KBM-7 (cell line): ENCODE measurements at regions not wholly inside any gene's neighbourhood (a gene's known extent, or its start where the extent isn't known, plus 50 kb on each side); places are given as distances from the start of the nearest gene placed in this dataset.

Experiments
- DNase-seq: peaks from one replicate; pipeline ENCODE4 v3.0.0-alpha.2; 2015
- in situ Hi-C: fragments of 300-500 bp; cut with MboI; formaldehyde crosslinking; loops from 2 replicates; pipeline ENCODE4 v1.14.3; 2020; ENCODE audit warnings: low sequenced_read_pairs, low pct_unique_long_range_greater_than_20kb, mixed read lengths

- DNase-seq, result no peak
- in situ Hi-C loops, result no loop called here
Measured at GRCh38 chr4:3830774-3831528, 64.8 kb downstream of the ADRA2C start.

DNA sequence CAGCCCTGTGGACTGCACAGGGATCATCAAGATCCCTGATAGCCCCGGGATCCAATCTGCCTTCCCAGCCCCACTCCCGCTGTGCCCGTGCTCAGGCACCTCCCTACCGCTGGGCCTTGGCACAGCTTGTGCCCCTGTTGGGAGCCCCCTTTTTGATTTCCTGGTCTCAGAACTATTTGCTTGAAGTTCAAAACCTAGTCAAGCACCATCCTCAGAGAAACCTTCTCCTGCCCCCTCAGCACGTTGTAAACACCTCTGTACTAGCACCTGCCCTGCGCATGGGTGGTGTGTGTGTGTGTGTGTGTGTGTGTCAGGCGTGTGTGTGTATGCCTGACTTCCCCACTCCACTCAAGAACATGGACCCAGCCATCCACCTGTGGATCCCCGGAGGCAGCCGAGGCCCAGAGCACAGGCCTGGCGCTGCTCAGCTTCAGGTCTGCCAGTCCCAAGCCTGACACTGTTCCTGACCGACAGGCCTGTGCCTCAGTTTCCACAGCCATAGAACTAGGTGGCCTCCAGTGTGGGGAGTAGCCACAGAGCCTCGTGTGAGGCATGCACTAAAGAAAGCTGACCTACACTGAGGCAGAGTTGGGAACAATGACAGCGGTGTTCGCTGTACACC, 65.5 kb downstream of the ADRA2C start:
- in situ Hi-C loops, result no loop called here
- DNase-seq, result no peak

GRCh38 chr4:3832536-3833220, 66.5 kb downstream of the ADRA2C start:
- DNase-seq, result no peak

DNA sequence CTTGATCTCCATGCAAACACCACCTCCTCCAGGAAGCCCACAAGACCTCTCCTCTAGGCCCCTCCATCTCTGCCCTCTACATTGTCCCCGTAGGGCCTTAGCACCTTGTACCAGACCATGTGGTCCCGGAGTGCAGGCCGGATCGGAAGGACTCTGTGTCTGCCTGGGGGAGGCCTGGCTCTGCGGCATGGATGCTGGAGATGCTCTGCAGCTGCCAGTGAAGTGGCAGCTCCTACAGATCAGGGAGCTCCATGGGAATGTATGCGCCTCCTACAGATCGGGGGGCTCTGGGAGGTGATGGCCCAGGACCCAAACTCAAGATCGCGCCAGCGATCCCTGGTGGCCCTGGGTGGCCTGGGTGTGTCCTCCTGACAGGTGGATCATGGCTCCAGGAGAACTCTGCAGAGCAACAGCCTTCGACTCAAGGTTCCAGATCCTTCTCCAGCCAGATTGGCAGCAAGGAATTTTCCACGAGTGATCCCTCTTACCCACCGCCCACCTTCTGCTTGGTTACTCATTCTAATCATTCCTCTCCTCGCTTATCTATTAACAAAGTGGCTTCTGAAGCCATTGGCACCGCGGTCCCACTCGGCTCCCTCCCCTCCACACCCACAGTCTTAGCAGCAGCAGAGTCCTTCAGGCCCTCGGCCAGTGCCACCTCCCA, 67.3 kb downstream of the ADRA2C start:
- DNase-seq, result no peak
- in situ Hi-C loops, result no loop called here

More at GRCh38 chr4:3832536-3833220, 66.5 kb downstream of the ADRA2C start:
- in situ Hi-C loops, result no loop called here

- in situ Hi-C loops, result no loop called here
- no peak for DNase-seq
Measured at GRCh38 chr4:3834186-3834662, 68.0 kb downstream of the ADRA2C start.

DNA sequence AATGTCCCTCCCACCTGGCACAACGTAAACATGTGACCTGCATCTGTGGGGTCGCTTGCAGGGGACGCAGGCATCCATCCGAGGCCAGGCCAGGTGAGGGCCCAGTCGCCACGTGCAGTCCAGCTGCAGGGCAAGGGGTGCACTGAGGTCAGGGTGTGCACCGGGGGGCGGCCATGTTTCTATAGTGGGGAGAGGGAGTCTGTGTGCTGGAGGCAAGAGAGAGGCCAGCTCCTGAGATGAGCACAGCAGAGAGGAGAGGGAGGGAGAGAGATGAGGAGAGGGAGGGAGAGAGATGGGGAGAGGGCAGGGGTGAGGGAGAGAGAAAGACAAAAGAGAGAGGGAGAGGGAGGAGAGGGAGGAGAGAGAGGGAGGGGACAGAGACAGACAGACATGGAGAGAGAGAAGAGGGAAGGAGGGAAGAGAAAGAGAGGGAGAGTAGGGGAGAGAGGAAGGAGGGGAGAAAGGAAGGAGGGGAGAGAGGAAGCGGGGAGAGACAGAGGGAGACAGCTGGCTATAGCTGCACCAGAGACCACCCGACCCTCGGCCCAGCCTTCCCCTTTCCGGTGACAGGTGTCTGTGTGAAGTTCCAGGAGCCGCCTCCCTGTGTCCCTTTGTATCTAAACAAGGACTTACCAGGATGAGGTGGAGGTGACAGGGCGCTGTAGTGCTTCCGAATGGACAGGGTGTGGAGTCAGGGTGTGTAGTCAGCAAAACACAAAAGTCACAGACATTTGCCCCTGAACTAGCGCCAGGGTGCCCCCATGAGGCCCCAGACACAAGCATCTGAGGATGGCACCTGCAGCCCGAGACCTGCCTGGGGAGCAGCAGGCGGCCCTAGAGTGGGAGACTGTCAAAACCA, 68.7 kb downstream of the ADRA2C start:
- DNase-seq, result no peak
- in situ Hi-C loops, result no loop called here

- in situ Hi-C loops, result no loop called here
- no peak for DNase-seq
Measured at GRCh38 chr4:3835527-3836405, 69.6 kb downstream of the ADRA2C start.

GRCh38 chr4:3836406-3836755, 70.2 kb downstream of the ADRA2C start:
- no peak for DNase-seq
- in situ Hi-C loops, result no loop called here

DNA sequence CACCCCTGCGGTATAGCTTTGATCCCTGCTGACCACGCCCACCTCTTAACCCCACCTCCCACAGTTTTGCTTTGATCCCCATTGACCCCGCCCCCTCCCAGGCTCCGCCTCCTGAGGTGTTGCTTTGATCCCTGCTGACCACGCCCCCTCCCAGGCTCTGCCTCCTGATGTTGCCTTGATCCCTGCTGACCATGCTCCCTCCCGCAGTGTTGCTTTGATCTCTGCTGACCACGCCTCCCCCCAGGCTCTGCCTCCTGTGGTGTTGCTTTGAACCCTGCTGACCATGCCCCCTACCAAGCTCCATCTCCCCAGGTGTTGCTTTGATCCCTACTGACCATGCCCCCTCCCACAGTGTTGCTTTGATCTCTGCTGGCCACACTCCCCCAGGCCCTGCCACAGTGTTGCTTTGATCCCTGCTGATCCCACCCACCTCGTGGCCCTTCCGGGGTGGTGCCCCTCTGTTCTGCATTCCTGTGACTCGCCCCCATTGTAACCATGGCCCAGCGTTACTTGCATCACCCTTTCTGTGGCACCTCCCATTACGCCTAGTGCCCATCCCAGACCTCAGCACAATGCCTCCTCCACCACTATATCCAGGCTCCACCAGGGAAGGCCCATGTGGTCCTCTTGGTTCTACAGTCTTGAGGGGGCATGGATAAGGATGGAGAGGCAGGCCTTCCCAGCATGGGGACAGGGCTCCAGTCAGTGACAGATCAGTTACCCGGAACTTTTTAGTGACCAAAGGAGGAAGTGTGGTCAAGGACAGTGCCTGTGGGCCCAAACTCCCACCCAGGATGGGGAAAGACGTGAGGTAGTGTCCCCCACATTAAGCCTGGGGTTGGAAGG, 70.8 kb downstream of the ADRA2C start:
- no peak for DNase-seq
- in situ Hi-C loops, result no loop called here

DNA sequence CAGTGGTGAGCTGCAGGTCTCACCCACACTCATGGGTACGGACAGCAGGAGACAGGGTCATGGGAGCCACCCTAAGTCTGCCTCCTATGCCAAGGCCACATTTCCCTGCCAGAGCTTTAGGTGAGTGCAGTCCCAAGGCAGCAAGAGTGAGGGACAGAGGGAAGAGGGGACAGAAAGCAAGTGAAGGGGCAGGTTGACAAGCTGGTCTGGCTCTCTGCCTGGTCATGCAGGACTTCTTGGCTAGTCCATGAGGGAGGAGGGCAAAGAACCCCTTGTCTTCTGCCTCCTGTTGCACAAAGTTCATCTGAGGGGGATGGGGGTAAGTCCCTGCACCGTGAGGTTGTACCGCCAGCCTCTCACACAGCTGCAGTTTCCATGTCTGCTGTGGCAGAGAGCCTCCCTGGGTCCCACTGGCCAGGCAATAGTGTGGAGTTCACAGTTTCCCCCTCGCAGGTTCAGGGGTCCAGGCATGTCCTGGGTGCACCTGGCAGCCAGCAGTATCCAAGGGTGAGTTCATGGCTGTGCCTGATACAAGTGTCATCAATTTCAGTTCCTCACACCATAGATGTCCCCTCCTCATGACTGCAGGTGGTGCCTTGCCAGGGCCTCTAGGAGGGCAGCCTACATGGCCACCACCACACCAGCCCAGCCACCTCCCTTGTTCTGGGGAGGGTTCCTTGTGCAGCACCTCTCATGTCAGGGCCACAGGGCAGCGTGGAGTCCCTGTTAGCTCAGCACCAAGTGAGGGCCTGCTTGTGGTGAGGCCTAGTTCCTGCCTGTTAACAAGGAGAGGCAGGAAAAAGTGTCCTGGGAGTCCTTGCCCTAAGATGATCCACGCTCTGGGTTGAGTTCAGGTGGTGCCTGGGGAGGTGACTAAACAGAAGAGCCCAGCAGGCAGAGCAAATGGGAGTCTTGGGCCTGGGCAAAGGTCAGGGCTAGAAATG, 72.5 kb downstream of the ADRA2C start:
- in situ Hi-C loops, result no loop called here
- DNase-seq, result no peak

DNA sequence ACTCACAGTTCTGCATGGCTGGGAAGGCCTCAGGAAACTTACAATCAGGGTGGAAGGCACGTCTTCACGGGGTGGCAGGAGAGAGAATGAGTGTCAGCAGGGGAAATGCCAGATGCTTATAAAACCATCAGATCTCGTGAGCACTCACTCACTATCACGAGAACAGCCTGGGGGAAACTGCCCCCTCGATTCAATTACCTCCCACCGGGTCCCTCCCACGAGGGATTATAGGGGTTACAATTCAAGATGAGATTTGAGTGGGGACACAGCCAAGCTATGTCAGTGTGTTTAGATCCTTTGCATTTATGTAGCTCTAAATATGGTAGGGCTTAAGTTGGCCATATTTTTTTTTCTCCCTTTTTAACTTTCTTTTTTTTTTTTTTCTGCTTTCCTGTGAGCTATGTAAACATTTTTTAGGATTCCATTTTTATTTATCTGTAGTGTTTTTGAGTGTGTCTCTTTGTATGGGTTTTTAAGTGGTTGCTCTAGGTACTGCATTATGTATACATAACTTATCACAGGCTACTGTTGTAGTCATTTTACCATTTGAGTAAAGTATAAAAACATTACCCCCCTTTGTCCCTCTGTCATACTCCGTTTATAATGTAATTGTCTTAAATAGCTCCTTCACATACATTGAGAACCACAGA, 79.0 kb downstream of the ADRA2C start:
- no peak for DNase-seq
- in situ Hi-C loops, result no loop called here

DNA sequence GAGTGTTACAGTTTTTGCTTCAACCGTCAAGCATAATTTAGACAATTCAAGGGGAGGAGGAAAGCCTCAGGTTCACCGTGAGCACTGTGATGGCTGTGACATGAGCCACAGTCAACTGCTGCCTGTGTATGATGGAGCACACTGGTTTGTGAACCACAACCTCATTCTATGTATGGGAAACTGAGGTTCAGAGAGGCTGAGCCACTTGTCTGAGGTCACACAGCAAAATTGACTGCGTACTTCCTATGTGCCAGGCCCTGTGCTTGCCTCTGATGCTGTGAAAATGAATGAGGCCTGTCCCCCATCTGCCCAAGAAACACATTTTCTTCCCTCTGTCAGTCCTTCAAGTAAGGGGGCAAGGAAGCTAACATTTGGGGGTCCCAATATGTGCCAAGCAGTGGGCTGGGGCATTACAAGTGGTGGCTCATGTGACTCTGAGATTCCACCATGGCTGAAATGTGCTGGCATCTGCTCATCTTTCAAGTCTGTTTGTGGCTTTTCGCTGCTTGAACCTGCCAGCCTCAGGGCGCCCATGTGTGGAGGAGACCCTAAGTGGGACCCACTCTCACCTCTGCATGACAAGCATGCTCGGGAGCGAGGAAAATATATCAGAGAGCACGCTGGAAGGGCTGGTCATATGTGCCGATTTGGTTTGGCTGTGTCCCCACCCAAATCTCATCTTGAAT, 79.7 kb downstream of the ADRA2C start:
- in situ Hi-C loops, result no loop called here
- no peak for DNase-seq

- in situ Hi-C loops, result no loop called here
- no peak for DNase-seq
Measured at GRCh38 chr4:3847211-3847940, 81.2 kb downstream of the ADRA2C start.

DNA sequence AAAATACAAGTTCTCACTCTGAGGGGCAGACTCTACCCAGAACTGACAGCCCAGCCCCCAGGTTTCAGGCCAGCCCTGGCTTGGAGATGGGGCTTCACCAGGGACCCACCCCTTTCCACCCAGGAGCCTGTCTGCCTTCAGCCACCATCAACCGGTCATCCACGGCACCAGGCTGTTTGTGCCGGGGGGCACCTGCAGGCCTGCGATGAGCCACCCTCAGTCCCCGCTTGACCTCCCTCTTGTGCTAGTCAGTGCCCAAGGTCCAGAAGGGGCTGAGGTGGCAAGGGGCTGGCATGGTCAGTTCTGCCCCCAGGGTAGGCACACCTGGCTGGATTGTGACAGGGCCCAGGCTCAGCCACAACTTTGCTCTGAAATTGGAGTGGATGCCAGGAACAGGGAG, 82.1 kb downstream of the ADRA2C start:
- in situ Hi-C loops, result no loop called here
- DNase-seq, result no peak

DNA sequence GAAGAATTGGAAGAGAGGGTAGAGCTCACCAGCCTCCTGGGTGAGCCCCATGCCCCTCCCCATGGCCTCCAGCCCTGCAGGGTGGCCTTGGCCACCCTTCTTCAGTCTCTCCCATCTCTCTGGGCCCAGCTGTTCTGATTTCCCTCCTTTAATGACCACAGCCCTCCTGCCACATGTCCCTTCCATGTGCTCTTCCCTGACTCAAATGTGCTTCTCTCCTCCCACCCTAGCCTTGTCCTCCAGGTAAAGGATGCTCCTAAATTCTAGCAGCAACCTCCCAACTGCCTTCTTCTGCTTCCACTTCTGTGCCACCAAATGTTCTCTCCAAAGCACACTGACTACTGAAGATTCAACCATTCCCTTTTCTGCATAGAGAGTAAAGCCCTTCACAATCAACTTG, 83.0 kb downstream of the ADRA2C start:
- in situ Hi-C loops, result no loop called here
- DNase-seq, result no peak
